Esophagus squamous epithelium (tissue), 4 donors: ENCODE measurements at regions not wholly inside any gene's neighbourhood (a gene's known extent, or its start where the extent isn't known, plus 50 kb on each side); places are given as distances from the start of the nearest gene placed in this dataset.

ENCODE experiments used
- POLR2A ChIP-seq, 4 donors: fragments of 450-650 bp; IDR thresholded peaks; one replicate each; pipeline ENCODE4 v1.6.1; 2017; ENCODE audit warnings: antibody characterized with exemption in 4 of 4, mild to moderate bottlenecking in 4 of 4, moderate library complexity in 3 of 4
- TF ChIP-seq, protein P1 (sequence below), 6 experiments: fragments of 450-650 bp in 4 of 6; fragments of 200-600 bp in 2 of 6; sonication (generic) in 2 of 6; IDR thresholded peaks; one replicate each; pipeline ENCODE4 v1.5.1; 2016 to 2019; ENCODE audit warnings: antibody characterized with exemption in 6 of 6, mild to moderate bottlenecking in 4 of 6, moderate library complexity in 4 of 6

DNA sequence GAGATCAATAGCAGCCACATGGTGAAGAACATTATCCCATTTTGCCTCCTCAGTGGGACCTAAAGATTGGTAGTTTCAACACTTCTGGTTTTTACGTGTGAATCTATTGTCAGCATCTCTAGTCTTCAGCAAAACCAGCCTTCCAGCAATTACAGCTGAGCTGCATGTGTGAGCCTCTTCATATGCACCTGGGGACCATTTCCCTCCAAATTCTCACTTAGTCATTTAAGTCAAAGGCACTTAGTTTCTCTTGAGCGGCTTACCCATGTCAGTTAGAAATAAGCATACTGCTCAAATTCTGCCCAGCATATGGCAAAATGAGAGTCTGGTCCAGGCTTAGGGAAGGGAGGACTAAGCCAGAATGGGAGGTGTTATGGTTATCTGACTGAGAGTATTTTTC, 99.7 kb upstream of the NXPH2 start:
- TF ChIP-seq, protein P1, sequence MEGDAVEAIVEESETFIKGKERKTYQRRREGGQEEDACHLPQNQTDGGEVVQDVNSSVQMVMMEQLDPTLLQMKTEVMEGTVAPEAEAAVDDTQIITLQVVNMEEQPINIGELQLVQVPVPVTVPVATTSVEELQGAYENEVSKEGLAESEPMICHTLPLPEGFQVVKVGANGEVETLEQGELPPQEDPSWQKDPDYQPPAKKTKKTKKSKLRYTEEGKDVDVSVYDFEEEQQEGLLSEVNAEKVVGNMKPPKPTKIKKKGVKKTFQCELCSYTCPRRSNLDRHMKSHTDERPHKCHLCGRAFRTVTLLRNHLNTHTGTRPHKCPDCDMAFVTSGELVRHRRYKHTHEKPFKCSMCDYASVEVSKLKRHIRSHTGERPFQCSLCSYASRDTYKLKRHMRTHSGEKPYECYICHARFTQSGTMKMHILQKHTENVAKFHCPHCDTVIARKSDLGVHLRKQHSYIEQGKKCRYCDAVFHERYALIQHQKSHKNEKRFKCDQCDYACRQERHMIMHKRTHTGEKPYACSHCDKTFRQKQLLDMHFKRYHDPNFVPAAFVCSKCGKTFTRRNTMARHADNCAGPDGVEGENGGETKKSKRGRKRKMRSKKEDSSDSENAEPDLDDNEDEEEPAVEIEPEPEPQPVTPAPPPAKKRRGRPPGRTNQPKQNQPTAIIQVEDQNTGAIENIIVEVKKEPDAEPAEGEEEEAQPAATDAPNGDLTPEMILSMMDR (IDR thresholded peaks at IDR 0.05) = no peak
- no peak for TF ChIP-seq POLR2A (IDR thresholded peaks at IDR 0.05)
